HTR-8/SVneo (cell line): ENCODE measurements at regions not wholly inside any gene's neighbourhood (a gene's known extent, or its start where the extent isn't known, plus 50 kb on each side); places are given as distances from the start of the nearest gene placed in this dataset.

ENCODE experiments used
- DNase-seq: peaks from one replicate; pipeline ENCODE4 v3.0.0; 2011; ENCODE audit warnings: low spot score, mixed read lengths; ENCODE audit not compliant: insufficient read length
- FAIRE-seq: peaks from 2 replicates; lab custom pipeline; 2011; peaks lifted over from hg19 to GRCh38; lab: Jason Lieb, UNC

- DNase-seq (no peak), FAIRE-seq (no peak)
Measured at GRCh38 chr1:5720045-5720444, 272.2 kb downstream of the NPHP4 start.

DNA sequence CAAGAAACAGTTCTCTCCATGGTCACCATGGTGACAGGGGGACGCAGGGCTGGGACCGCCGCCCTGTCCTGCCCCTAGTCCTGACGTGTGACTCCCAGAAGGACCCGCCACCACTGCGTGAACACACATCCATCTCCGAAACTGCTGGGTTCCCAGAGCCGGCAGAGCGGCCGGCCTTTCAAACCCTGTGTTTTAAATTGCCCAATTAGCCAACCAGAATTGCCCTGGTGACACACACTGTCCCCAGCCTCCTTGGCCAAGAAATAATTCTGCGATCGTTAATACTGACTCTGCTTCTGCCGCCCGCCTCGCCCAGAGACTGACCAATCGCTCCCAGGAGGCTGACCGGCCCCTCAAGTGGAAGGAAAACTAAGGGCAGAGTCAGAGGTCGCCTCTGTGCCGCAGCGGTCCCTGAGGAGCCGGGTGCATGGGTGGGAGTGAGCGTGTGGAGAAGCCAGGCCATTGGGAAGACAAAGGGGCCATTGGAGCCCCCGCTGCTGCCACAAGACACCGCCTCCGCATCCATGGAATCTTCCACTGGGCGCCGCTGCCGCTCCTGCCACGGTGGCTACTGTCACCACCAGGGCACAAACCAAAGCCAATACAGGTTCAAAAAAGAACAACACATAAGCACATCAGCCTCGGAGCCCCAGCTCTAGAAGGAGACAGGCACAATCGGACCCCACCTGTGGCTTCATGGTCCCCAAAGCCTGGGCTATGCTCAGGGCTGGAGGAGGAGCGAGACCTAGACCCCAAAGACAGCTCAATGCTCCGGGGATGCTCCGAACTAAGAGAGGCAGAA lies 273.2 kb downstream of the NPHP4 start:
- FAIRE-seq, result no peak
- DNase-seq, result no peak

DNA sequence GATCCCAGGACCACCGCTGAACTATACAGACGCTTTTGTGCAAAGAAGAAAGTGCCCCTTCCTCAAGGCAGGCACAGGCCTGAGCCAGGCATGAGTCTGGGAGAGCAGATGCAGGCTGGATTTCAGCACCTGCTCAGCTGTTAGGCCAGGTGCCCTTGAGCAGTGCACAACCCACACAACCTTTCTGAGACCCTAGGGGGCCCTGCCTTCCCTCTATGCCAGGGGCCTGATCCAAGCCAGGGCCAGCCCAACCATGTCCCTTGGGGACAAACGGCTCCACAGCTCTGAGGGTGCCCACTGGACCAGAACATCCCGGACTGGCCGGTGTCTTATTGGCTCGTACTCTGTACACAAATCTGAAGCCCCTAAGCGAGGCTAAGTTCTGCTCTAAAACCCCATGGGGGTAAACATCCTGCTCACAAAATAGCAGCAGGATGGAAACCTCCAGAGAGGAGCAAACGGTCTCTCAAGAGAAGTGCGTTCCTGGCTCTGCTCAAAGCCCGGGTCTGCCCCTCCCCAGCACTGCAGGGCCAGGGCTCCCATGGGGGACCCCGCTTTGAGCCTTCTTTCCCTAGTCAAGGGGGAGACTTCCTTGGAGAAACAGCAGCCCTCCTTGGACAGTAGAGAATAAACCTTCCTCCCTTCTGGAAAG lies 275.1 kb downstream of the NPHP4 start:
- FAIRE-seq, result no peak

DNA sequence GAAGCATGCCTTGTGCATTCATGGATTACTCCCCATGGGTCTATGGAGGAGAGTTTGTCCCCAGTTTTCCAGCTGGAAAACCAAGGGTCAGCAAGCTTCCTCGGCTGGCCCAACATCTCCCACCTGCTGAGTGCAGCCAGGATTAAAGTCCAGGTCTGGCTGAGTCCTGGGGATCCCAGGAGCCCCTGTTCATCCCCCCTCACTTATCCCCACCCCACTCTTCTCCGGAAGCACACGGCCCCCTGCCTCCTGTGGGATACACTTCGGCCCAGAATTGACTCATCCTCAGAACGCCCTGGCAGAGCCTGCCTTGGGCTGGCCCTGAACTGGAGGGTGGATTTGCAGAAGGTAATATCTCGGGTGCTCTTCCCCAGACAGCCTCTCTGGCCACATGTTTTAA lies 276.1 kb downstream of the NPHP4 start:
- FAIRE-seq, result no peak
- DNase-seq, result no peak

More for the DNA sequence above, 275.1 kb downstream of the NPHP4 start:
- DNase-seq, result no peak

DNA sequence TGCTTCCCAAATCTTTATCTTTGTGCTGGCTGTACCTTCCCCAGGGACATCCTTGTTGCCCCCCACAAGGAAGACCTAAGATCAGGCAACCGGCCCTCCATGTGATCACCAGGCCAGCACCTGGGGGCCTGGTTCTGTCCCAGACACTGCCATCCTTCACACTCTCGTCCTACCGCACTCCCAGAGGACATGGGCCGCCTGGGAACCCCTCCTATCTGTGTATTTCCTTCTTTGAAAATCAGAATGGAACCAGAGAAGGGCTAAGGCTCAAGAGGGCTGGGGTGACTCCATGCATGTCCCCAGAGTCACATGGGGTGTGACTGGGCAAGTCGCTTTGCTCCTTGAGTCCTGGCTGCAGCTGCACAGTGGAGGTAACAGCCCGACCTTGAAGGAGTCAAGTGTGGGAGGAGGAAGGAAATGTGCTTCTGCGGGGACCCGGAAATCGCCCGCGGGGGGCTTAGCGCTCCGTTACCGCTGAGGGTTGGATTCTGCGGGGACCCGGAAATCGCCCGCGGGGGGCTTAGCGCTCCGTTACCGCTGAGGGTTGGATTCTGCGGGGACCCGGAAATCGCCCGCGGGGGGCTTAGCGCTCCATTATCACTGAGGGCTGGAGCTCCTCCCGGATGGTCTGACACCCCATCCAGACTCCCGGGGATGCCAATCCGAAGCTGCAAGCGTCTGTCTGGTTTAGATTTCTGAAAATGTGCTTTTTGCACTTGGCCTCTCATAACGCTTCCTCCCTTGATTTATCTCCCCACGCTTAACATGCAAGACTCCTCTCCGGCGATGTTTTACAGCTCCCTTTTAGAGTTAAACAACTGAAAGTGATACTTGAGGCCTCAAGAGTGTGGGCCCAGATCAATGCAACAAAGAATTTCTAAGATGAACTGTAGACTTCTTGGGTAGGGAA lies 278.9 kb downstream of the NPHP4 start:
- FAIRE-seq, result no peak
- no peak for DNase-seq

DNA sequence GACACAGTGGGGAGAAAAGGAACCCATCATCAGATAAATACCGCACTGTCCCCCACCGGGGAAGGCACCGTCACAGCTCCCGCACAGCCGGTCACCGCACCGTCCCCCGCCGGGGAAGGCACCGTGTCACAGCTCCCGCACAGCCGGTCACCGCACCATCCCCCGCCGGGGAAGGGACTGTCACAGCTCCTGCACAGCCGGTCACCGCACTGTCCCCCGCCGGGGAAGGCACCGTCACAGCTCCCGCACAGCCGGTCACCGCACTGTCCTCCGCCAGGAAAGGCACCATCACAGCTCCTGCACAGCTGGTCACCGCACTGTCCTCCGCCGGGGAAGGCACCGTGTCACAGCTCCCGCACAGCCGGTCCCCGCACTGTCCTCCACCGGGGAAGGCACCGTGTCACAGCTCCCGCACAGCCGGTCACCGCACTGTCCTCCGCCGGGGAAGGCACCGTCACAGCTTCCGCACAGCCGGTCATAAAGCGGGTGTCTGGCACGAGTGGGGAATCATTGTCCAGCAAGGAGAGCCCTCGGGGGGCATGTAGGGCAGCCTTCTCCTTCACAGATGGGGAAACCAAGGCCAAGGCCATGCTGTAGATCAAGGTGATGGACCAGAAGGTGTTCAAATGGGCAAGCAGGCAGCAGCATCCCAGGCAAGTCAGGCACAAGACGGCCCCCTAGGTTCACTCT lies 280.1 kb downstream of the NPHP4 start:
- DNase-seq (no peak), FAIRE-seq (no peak)

DNA sequence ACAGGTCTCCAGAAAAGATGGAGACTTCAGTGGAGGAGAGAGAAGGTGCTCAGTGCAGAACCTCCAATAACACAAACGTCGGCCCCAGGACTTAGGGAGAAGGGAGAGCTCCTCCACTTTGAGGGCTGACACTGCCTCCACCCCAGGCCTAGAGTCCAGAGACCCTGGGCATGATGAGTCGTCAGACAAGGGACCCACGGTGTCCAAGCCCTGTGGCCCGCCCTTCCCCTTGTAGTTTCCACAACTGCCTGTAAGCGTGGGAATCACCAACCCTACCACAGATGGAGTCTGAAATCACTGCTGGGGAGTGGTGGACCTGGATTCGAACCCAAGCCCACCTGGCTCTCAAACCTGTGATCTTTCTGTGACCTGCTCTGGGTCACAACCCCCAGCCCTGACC lies 281.1 kb downstream of the NPHP4 start:
- DNase-seq (no peak), FAIRE-seq (no peak)

DNA sequence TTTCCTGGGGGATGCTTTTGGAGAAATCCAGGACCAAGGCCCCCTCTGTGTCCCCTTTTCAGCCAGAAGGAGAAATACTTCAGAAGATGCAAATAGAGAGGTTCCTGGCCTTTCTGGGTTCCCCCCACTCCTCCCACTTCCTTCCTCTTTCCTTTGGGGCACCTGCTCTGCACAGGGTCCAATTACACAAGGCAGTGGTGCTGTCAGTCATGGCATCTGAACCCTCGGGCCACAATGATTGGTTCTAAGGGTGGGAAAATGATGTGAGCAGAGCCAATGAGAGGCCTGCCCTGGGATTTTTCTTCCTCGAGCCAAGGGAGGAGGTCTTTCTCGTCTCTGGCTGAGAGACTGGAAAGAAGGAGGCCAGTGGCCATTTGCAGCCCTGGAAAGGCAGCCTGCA lies 282.2 kb downstream of the NPHP4 start:
- FAIRE-seq (no peak), DNase-seq (no peak)

- FAIRE-seq, result no peak
- DNase-seq, result no peak
Measured at GRCh38 chr1:5709461-5709975, 282.7 kb downstream of the NPHP4 start.

DNA sequence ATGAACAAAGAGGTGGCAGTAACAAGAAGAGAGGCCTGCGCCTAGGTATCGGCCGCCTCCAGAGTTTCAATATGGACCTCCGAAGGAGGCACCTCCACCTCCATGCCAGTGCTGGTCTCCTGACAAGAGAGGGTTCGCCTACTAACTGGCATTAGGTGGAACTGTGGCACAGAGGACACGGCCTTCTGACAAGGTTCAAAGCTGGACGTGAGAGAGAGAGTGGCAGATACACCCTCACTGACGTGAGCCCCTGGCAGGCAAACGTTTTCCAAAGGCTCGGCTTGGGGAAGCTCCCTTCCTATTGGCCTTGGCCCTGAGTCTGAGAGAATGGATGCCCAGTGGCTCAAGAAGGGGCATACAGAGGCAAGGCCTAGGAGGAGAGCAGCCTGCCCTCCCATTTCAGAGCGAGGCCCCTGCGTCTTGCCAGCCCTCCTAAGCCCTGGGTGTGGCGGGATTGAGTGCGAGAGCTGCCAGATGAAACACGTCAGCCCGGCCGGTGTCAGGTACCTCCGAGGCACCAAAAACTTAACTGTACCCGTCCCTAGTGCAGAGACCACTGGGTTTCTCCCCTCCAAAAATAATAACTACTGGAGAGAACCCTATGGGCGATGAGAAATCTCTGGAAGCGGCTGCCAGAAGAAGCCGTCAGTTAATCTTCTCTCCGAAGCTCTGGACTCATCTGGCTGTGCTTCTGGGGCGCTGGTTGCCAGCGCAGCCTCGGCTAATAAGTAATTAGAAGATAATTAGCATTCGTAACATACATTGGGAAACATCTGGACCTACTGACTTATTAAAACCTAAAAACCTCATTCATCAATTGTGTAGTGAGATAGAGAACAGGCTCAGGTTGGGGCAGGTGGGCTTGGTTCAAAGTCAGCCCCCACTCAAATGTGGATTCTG lies 283.6 kb downstream of the NPHP4 start:
- DNase-seq (no peak), FAIRE-seq (no peak)

- no peak for DNase-seq
- FAIRE-seq, result no peak
Measured at GRCh38 chr1:5707566-5708345, 284.5 kb downstream of the NPHP4 start.

DNA sequence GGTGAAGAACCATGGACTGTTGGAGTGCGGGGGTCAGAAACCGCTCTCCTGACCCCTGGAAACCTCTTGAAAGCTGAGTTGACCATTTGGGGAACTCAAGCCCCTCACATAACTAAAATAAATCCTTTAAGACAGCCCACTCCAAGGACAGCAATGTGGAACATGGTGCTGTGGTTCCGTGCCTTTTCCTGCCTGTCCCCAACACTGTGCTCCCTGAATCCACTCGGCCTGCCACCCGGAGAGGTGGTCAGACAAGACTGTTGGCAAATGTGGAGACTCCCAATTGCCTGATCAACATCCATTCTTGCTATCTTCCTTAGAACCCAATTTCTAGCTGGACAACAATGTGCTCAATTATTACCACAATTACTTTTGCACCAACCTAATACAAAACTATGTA lies 286.0 kb downstream of the NPHP4 start:
- FAIRE-seq, result no peak
- DNase-seq, result no peak

- no peak for FAIRE-seq
- DNase-seq, result no peak
Measured at GRCh38 chr1:5705751-5706150, 286.5 kb downstream of the NPHP4 start.

DNA sequence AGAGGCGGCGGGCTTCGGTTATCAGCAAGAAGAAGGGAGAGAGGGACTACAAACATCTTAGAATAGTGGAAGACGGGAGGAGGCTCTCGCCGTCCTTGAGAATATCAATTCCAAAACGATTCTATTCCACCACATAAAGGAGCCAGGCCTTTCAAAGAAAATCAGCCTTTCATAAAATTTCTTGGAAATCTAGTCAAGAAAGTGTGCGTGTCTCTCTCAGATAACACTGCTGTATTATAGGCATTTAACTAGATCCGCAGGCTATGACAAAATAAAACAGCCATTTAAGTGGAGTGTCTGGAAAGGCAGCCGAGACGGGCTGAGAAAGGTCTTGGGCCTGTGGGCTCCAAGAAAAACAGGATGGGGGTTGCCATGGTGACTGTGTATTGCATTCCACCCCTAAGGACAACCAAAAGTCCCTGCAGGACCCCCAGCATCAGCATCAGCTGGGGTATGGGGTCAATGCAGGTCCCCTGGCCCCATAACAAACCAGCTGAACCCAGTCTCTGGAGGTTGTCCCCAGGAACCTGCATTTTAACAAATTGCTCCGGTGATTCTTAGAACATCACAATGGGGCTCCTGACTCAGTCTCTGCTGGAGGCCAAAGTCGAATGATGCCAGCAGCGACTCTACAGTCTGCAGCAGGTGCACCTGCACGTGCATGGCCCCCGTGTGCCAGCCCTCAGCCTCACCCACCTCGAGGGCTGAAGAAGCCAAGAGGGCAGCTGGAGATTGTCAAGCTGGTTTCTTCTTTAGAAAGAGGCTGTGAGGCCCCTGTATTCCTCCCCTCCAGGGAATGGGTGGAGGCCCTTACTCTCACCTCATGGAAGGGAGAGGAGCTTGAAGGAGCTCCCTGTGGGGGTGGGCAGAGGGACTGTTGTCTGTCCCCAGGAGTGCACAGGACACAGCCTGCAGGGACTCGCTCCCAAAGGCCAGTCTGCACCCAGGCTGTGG lies 287.4 kb downstream of the NPHP4 start:
- FAIRE-seq, result no peak
- no peak for DNase-seq

DNA sequence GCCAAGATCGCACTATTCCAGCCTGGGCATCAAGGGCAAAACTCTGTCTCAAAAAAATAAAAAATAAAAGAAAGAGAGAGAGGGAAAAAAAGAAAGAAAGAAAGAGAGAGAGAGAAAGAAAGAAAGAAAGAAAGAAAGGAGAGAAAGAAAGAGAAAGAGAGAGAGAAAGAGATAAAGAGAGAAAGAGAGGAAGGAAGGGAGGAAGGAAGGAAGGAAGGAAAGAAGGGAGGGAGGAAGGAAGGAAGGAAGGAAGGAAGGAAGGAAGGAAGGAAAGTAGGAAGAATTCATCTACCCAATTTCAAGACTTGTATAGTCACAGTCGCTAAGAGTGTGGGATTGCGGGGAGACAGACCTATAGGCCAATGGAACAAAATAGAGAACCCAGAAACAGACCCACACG lies 290.6 kb downstream of the NPHP4 start:
- FAIRE-seq, result no peak
- DNase-seq, result no peak

DNA sequence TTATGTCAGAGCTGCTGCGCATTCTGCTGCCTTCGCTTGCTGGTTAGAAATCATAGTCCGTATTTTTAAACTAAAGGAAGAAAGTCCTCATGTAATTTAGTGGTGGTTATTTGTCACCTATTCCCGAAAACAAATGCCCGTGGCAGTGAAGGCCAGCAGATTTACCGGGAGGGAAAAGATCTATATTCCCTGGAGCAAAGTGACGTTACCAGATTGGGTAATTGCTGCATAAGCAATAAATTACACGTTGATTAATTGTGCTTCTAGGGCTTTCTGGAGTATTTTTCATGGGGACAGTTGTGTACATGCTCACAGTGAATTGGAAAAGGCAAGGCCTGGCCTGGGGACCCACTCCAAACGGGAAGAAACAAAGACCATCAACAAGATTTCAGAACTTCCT lies 298.7 kb downstream of the NPHP4 start:
- DNase-seq (no peak), FAIRE-seq (no peak)

GRCh38 chr1:5692664-5693063 lies 299.6 kb downstream of the NPHP4 start:
- no peak for FAIRE-seq

More at GRCh38 chr1:5692664-5693063, 299.6 kb downstream of the NPHP4 start:
- DNase-seq, result no peak
